ENCODE measurements at regions not wholly inside any gene's neighbourhood (a gene's known extent, or its start where the extent isn't known, plus 50 kb on each side); places are given as distances from the start of the nearest gene placed in this dataset.

DNA sequence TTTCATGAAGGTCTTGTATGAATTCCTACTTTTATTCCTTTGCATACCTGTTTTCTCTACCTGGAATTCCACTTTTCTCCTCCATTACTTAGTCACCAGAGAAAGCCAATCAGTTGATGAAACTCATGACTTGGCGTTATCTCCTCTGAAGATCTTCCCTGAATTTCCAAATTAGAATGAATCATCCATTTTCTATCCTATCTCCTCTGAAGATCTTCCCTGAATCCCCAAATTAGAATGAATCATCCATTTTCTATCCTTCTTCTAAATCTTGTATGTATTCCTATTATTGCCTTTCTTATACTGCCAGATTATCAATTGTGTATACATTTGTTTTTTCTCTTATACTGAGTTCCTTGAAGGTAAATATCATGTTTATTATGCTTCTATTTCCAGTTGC, 440.4 kb downstream of the CCDC85A start:
- no peak for DNase-seq

- no peak for DNase-seq
These were observed 443.1 kb downstream of the CCDC85A start for GRCh38 chr2:56626927-56627326.

- peak; percentile 2 for DNase-seq
These were observed 446.5 kb downstream of the CCDC85A start for GRCh38 chr2:56630286-56630685.

GRCh38 chr2:56647997-56648396, 464.2 kb downstream of the CCDC85A start:
- DNase-seq: no peak

DNA sequence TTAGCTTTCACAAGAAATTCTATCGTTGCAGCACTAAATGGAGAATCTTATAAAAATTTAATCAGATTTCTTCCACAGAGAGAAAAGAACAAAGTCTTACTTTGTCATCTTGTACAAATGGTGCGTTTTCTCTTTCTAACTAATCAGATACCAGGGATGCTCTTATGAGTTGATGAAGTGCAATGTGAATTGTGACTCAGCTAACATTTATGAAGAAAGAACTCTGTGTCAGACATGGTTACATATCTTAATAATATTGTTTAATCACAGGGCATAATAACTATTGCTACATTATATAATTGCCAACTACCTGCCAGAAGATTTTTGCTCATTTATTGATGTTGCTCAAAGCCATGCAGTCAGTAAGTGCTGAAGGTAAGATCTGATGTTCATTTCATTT, 465.0 kb downstream of the CCDC85A start:
- DNase-seq: peak; percentile 32

- no peak for DNase-seq
These were observed 471.1 kb downstream of the CCDC85A start for GRCh38 chr2:56654936-56655335.

DNA sequence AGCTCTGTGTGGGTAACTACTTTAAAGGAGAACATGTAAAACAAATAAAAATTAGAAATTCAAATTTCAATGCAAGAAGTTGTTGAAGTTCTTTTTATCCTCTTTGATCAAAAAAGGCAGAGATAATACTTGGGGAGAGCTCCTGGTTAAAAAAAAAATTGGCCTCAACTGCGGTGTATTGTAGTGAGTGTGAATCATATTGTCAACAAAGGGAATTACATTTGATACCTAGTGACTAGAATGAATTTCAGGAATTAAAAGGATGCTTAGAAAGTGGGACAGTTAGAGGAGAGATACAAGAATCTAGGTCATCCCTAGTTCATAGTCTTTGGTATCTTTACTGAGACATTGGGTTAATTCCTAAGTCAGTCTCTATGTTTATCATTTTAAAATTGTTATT, 473.0 kb downstream of the CCDC85A start:
- DNase-seq: peak; percentile 2

DNA sequence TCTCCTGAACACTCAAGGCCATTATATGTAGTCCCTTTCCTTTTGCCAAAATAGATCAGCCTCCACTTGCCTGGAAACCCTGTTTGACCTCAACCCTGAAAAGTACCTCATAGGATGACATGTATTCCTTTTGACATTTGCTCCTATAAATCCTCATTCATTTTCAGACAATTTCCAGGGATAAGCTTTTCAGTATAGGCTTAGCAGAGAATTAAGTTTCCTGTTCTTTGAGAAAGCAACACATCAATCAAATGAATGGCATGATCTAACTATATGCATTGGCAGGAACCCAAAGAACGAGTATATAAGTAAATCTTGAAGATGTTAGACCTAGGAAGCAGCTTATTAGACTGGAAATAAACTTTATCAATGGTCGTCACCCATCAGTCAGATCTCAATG, 483.0 kb downstream of the CCDC85A start:
- DNase-seq: peak; percentile 53

DNA sequence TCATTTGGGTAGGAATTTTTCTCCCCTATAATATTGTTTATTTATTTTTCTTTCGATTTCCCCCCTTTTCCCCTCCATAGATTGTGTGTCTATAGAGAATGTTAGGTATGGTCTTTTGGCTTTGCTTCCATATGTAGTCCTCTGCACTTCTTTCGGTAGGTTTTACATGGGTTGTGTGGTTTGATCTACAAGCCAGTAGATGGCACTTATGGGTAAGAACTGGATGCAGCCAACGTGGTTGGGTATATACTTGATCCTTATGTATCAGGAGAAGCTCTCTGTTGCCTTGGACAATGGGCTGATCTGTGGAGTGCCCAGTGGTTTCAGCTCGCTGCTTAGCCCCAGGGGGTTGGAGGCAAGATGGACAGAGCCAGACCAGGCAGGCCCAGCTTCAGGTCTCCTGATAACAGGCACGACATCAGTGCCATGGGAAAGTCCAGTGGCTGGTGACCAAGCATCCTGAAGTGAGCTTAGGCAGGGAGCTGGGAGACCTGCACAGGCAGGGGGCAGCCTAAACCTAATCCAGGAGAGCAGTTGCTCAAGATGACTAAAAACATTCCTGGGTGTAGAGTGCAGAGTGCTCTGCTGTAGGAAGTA, 488.3 kb downstream of the CCDC85A start:
- DNase-seq: no peak

DNA sequence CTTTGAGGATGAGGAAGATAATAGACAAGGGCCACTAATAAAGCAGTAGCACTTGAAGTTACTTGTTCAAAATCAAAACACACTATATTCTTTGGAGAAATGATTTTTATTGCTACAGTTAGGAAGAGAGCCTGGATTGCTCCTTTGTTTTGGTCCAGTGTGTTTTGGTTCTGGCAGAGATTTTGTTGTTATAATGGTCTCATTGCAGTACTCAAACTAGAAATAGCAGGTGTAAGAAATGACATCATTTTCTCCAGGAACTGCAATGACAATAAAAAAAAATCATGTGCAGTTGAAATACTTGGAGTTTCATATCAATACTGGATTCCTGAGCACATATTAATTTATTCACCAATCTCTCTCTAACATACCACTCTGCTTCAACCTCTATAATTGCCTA, 490.3 kb downstream of the CCDC85A start:
- DNase-seq: no peak

GRCh38 chr2:56676966-56677365, 493.2 kb downstream of the CCDC85A start:
- DNase-seq: no peak

GRCh38 chr2:56680971-56681631, 497.3 kb downstream of the CCDC85A start:
- peak; percentile 94 for DNase-seq

DNA sequence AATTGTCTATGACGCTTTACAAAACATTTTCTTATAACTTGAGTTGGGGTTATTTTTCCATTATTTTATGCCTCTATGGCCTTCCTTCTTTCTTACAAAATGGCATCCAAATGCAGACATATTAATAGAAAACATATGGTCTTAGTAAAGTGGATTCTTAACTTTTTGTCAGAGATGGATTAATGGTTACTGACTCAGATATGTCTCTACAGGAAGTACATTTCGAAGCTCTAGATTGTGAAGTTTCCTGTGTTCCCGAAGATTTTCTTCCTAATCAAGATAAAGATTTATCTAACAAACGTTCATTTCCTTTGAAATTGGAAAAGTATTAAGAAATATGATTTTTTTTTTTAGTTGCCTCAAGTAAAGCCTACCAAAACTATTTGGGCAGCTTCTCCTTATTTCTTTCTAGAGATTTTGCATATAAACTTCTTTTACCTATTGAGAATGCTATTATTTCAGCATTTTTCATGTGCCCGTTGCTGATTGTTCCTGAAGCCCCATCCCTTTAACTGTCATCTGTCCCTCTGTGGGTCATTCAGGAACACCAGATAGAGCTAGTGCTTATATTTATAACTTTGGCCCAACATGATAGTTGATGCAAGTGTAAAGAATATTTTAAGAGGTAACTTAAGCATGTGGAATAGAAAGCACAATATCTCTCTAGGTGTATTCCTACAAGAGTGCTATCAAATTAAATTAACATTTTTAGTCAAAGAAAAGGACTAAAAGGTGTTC, 498.0 kb downstream of the CCDC85A start:
- peak; percentile 88 for DNase-seq

DNA sequence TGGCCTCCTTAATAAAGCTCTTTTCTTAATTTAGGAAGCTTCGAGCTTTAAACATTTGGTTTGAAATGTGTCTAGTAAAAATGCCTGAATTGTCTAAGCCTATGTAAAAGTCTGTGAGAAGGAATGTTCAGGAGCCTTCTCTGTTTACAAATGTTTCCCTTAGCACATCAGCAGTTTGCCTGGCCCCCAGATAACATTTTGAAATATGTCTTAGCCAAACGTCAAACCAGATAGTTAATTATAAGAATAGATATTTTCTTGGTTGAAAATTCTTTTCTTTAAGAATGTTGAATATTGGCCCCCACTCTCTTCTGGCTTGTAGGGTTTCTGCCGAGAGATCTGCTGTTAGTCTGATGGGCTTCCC, 498.6 kb downstream of the CCDC85A start:
- peak; percentile 67 for DNase-seq

DNA sequence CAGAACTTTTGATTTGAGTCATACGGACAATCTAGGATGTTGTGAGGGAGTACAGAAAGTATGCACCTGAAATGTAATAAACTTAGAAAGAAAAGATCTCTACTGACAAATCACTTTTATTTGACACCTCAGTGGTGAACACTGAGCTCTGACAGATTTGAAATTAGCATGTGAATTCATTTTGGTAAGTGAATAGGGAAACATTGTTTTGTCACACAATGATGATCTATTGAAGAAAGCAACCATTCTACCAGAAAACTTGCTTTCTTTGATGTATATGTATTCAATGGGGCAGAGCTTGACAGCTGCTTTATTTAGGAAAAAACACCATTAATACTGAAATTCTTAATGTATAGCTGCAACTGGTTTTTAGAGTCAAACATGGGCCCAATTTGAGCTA, 500.5 kb downstream of the CCDC85A start:
- no peak for DNase-seq

DNA sequence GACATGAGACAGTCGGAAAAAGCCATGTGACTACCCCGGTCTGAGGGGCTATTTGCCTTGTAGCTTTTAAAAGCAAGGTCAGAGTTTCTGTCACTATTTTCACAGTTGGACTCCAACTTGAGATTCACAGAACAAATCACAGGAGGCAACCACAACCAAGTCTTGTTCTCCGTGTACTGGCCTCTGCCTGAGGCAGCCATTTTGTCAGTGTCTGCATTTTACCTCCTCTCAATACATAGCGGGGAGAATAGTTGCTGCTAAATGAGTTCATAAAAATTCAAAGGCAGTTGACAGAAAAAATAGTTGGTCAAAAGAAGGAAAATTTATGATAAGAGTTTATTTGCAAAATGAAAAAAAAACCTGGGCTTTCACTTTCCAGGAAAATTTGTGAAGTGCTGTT, 501.4 kb downstream of the CCDC85A start:
- DNase-seq: no peak

DNA sequence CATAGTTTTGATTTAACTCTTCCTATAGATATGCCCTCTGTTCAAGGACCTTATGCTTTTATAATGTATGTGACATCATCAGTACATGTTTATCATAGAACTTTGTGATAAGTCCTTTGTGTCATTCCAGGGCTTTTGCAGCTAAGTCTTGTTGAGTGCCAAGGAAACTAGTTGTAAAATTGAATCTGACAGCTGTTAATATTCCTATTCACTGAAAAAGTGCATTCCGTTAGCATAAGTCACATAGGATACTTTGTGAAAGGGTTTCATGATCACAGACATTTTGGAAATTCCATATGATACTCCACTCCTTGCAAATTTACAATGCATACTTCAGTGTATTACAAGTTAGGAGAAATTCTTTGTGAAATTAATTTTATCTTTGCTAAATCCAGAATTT, 503.4 kb downstream of the CCDC85A start:
- DNase-seq: peak; percentile 90

DNA sequence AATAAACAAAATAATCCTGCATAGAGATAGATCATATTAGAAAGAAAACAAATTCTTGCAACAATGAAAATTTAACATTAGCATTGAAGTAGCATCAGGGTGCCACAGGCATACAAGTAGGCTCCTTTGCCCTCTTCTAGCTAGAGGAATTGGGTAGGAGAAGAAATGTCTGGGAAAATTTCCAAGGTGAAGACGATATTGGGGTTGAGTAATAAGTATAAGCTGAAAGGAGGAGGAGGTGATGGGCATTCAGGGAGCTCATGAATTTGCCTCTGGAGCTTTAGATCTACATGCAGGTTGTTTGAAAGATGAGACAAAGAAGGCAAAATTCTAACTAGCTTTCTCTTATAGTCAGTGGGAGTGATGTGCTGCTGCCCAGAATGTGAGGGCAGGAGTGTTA, 504.9 kb downstream of the CCDC85A start:
- peak; percentile 21 for DNase-seq

- no peak for DNase-seq
These were observed 509.7 kb downstream of the CCDC85A start for GRCh38 chr2:56693501-56693900.

DNA sequence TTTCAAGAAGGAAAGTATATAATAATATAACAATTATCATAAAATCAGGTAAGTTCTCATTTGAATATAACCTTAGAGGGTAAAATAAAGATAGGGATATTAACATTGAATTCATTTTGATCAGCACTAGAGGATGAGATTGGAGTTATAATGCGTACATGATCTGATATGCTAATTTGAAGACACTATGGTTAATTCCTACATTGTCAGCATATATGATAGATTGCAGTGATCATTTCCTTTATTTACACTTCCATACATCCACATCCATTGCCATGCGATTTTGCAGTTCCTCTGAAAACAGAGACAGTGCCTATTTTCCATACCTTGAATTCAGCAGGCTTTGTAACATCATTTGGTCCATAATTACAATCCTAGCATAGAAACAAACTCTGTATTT, 519.2 kb downstream of the CCDC85A start:
- DNase-seq: no peak

- DNase-seq: no peak
These were observed 521.9 kb downstream of the CCDC85A start for GRCh38 chr2:56705713-56706112.

DNA sequence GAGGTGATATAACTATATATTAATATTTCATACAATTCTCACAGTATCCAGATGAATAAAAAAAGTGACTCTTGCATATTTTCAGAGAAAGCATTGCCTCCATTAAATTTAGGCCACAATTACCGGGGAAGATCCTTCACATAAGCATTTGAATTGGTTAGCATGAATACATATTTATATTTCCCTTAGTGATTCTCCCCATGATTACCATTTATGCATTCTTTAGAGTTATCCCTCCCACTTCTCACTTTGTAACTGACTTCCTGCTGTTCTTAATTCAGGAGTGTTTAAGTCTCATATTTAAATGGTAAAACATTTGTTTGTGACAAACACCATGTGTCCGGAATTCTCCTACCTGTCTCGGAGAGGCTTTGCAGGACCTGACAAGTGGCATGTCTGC, 523.4 kb downstream of the CCDC85A start:
- no peak for DNase-seq

- no peak for DNase-seq
These were observed 523.9 kb downstream of the CCDC85A start for GRCh38 chr2:56707650-56708049.

- no peak for DNase-seq
These were observed 525.4 kb downstream of the CCDC85A start for GRCh38 chr2:56709181-56709580.
